Stimulated activated CD4-positive, alpha-beta T cell treated with anti-CD3 and anti-CD28 coated beads, TNF-alpha, amount 100 ng/mL, for 4 hours (primary cell): ENCODE measurements at regions not wholly inside any gene's neighbourhood (a gene's known extent, or its start where the extent isn't known, plus 50 kb on each side); places are given as distances from the start of the nearest gene placed in this dataset.
"Not testable (repeated sequence)": the region's sequence is repeated elsewhere in the genome, so short reads cannot be mapped to it uniquely, and the experiment has no call there.

ENCODE experiments used
- DNase-seq, 3 experiments: peaks; one replicate each; pipeline ENCODE4 v3.0.0-alpha.2; 2020; ENCODE audit warnings: low read depth in 3 of 3

- DNase-seq, result no peak
Measured at GRCh38 chr2:128510701-128511397, 192.2 kb upstream of the HS6ST1 start.

DNA sequence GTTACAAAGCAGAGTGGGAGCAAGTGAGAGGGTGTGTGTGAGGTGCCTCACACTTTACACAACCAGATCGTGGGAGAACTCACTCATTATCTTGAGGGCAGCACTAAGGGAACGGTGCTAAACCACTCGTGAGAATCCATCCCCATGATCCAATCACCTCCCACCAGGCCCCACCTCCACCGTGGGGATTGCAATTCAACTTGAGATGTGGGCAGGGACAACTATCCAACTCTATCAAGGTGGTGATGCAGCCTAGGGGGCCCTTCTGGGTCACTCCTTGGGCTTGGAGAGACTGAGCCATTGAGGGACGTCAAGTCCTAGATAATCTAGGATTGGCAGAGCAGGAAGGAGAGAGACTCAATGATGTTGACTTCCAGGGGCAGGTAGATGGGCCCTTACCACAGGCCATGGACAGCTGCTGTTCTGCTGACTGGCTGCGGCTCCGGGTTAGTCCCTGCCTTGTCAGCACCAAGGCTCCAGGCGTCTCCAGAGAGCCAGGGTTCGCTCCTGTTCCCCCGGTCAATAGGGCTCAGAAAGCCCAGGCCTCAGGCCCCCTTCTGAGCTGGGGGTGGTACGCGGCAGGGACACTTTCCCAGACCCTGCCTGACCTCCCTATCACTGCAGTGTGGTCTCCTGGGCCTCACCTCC is 193.2 kb upstream of the HS6ST1 start:
- DNase-seq, result no peak

GRCh38 chr2:128512379-128513115 is 193.9 kb upstream of the HS6ST1 start:
- no peak for DNase-seq

GRCh38 chr2:128513116-128513960 is 194.7 kb upstream of the HS6ST1 start:
- DNase-seq, result no peak

DNA sequence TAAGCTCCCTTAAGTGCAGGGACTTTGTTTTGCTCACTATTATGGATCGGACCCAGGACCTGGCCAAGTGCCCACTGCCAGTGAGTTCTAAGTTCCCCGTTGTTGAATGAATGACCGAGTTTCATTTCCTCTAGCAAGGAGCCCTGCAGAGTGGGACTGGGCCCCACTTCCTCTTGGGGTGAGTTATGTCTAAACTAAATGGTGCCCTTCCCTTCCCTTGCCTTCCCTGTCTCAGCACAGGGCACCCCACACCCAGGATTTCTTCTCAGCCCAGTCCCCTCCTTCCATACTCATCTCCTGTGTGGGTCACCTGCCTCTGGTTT is 195.3 kb upstream of the HS6ST1 start:
- no peak for DNase-seq

GRCh38 chr2:128514555-128514955 is 195.9 kb upstream of the HS6ST1 start:
- no peak for DNase-seq

- DNase-seq, result no peak
Measured at GRCh38 chr2:128516938-128517337, 198.3 kb upstream of the HS6ST1 start.

GRCh38 chr2:128519028-128519427 is 200.4 kb upstream of the HS6ST1 start:
- DNase-seq, result not testable (repeated sequence)

- no peak for DNase-seq
Measured at GRCh38 chr2:128519517-128520215, 201.0 kb upstream of the HS6ST1 start.

DNA sequence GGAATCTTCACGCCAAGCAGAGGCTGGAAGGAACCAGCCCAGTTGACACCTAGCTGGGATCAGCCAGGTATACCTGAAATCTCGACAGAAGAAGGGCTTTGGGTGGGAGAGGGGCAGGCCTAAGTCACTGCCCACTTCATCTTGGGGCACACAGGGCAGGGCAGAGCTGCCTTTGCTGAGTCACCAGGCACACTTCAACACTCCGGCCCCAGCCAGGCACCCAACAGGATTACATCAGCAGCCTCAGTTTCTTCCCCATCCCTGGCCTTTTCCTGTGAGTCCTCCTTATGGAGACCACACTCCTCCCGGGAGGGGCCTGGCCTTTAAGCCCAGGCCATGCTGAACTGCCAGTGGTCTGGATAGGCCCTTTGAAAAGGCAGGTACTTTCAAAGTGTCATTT is 201.7 kb upstream of the HS6ST1 start:
- no peak for DNase-seq

DNA sequence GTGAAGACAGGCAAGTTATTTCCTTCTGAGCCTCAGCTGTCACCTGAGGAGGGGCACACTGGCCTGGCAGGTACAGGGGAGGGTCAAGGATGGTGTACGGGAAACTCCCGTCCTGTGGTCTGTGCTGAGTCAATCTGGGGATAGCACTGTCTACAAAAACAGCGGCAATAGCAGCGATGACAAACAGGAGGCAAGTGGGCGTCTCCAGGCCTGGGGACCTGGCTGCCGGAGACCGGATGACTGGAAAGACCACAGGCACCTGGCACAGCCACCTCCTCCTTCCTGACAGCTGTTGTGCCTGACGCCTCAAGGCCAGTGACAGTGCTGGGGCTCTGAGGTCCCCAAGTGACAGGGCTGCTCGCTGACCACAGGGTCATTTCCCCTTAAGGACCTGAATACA is 202.1 kb upstream of the HS6ST1 start:
- DNase-seq, result no peak

- no peak for DNase-seq
Measured at GRCh38 chr2:128521482-128521881, 202.8 kb upstream of the HS6ST1 start.

DNA sequence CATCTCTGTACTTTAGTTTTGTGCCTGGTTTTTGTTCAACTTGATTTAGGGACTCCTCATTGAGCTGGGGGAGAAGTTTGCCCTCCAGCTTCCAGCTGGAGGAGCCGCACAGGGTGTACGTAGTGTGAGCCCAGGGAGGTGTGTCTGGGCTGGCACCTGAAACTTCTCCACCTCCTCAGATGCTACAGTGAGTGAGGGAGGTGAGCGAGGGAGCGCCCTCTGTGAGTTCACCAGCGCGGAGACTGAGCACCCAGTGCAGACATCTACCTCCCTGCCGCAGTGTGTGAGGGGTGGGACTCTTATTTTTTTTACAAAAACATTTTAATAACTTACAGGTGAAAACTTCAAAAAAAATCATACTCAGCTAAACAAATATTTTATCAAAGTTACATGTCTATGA is 204.2 kb upstream of the HS6ST1 start:
- no peak for DNase-seq

DNA sequence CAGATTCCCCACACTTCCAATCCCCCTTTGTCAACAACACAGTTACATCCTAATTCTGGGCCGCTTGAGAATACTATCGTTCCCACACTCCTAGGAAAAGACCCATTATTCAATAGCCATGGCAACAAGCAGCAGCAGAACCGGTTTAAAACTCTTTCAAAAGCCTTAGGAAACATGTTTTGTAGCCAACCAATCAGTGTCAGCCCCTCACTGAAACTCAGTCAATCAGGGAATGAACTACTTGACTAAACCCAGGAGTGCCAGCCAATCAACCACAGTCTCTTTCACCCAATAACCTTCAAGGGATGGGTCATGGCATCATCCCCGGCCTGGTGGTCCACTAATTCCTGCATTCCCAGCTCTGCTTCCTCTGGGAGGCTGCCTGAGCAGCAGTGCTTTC is 204.8 kb upstream of the HS6ST1 start:
- DNase-seq, result no peak

DNA sequence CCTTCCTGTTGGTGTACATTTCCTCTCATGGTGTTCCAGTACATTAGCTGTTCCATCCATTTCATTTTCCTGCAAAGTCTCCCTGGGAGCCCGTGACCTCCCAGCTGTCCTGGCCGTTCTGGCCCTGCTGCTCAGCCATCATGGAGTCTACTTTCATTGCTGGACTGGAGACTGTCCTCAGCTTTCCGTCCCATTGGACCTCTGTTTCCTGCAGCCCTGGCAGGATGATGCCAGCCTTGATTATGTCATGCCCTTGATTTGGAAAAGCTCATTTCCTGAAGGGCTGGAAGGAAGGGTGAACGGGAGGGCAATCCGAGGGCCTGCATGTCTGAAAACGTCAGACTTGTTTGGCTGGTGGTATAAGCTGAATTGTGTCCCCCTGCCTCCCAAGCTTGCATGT is 205.5 kb upstream of the HS6ST1 start:
- DNase-seq, result no peak

DNA sequence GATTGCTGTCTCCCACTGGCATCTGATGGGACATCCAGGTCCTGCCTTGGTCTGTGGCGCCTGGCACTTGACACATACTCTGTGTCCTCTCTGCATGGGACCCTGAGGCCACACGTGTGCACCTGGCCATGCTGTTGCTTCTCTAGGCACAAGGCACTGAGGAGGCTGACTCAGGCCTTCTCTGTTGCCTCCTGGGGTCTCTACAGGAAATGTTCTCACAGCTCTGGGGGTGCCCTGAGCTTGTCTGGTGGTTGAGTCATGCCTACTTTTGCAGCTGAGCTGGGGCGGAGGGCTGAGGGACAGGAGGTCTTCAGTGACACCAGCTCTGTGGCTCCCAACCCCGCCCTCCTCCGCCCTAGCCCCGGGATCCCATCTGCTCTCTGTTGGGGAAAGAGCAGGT is 207.0 kb upstream of the HS6ST1 start:
- DNase-seq, result no peak

- DNase-seq, result no peak
Measured at GRCh38 chr2:128526455-128526976, 207.8 kb upstream of the HS6ST1 start.

- no peak for DNase-seq
Measured at GRCh38 chr2:128528133-128528532, 209.5 kb upstream of the HS6ST1 start.

GRCh38 chr2:128530025-128530573 is 211.4 kb upstream of the HS6ST1 start:
- no peak for DNase-seq

DNA sequence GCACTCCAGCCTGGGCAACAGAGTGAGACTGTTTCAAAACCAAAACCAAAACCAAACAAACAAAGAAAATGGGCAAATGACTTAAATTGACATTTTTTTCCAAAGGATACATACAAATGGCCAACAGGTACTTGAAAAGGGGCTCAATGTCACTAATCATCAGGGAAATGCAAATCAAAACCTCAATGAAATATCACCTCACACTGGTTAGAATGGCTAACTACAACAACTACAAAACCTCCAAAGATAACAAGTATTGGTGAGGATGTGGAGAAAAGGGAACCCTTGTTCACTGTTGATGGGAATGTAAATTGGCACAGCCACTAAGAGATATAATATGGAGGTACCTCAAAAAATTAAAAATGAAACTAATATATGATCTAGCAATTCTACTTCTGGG is 213.2 kb upstream of the HS6ST1 start:
- no peak for DNase-seq

DNA sequence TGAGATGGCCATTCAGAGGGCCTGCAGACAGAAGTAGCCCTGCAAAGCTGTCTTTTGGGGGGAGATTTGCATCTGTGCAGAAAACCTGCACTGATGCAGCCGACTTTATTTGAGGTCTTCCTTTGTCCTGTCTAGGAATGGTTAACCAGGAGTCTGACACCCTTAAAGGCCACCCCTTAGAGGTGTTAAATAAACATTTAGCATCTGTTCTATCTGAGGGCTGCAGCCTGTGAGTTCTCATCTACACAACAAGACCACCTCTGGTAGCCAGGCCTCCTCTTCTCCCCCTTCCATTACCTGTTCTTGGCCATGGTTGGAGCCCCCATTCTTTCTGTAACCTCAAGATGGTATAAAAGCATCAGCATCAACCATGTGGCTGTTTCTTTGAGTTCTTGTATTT is 214.4 kb upstream of the HS6ST1 start:
- DNase-seq, result no peak
